ENCODE measurements at regions not wholly inside any gene's neighbourhood (a gene's known extent, or its start where the extent isn't known, plus 50 kb on each side); places are given as distances from the start of the nearest gene placed in this dataset.

- H3K4me3 ChIP-seq (ENCODE audit: control insufficient read depth, low read depth, low read length): no peak overlapping the region
- no peak for TF ChIP-seq CTCF (conservative IDR thresholded peaks at IDR 0.05; ENCODE audit: control insufficient read depth, insufficient read depth, low read depth, low read length)
- no peak for DNase-seq (ENCODE audit: low read depth)
Observed at GRCh38 chr11:122604621-122605020, 50.9 kb upstream of the UBASH3B start.

- no peak for TF ChIP-seq CTCF (conservative IDR thresholded peaks at IDR 0.05; ENCODE audit: control insufficient read depth, insufficient read depth, low read depth, low read length)
- peak; percentile 92 for DNase-seq (ENCODE audit: low read depth)
- no peak overlapping the region for H3K4me3 ChIP-seq (ENCODE audit: control insufficient read depth, low read depth, low read length)
Observed at GRCh38 chr11:122601141-122602125, 54.1 kb upstream of the UBASH3B start.

- no peak for TF ChIP-seq CTCF (conservative IDR thresholded peaks at IDR 0.05; ENCODE audit: control insufficient read depth, insufficient read depth, low read depth, low read length)
- H3K4me3 ChIP-seq (ENCODE audit: control insufficient read depth, low read depth, low read length): no peak overlapping the region
- DNase-seq (ENCODE audit: low read depth): no peak
Observed at GRCh38 chr11:122600290-122600689, 55.2 kb upstream of the UBASH3B start.

GRCh38 chr11:122599434-122599833 lies 56.1 kb upstream of the UBASH3B start:
- no peak for TF ChIP-seq CTCF (conservative IDR thresholded peaks at IDR 0.05; ENCODE audit: control insufficient read depth, insufficient read depth, low read depth, low read length)
- DNase-seq (ENCODE audit: low read depth): no peak
- H3K4me3 ChIP-seq (ENCODE audit: control insufficient read depth, low read depth, low read length): no peak overlapping the region

- no peak overlapping the region for H3K4me3 ChIP-seq (ENCODE audit: control insufficient read depth, low read depth, low read length)
- peak; percentile 24 for DNase-seq (ENCODE audit: low read depth)
- TF ChIP-seq CTCF (conservative IDR thresholded peaks at IDR 0.05; ENCODE audit: control insufficient read depth, insufficient read depth, low read depth, low read length): no peak
Observed at GRCh38 chr11:122598971-122599370, 56.6 kb upstream of the UBASH3B start.

GRCh38 chr11:122597511-122597910 lies 58.0 kb upstream of the UBASH3B start:
- DNase-seq (ENCODE audit: low read depth): no peak
- TF ChIP-seq CTCF (conservative IDR thresholded peaks at IDR 0.05; ENCODE audit: control insufficient read depth, insufficient read depth, low read depth, low read length): no peak
- H3K4me3 ChIP-seq (ENCODE audit: control insufficient read depth, low read depth, low read length): no peak overlapping the region

All from fibroblast of mammary gland (primary cell).